CD4-positive, alpha-beta T cell (primary cell): ENCODE measurements at regions not wholly inside any gene's neighbourhood (a gene's known extent, or its start where the extent isn't known, plus 50 kb on each side); places are given as distances from the start of the nearest gene placed in this dataset.

Experiments used
- ATAC-seq: fragments of 200-7000 bp; cut with Tn5 transposase; one replicate; pipeline ENCODE4 v1.10.0; 2022; ENCODE audit warnings: mild to moderate bottlenecking; ENCODE audit not compliant: poor library complexity
- CTCF ChIA-PET: fragments of 350-600 bp; sonication (Branson Sonifier 250); formaldehyde crosslinking; loops from one replicate; lab custom pipeline; 2021; ENCODE audit warnings: antibody characterized with exemption, inconsistent platforms; lab: Charles Lee
- POLR2A ChIA-PET: fragments of 350-600 bp; sonication (Branson Sonifier 250); formaldehyde crosslinking; loops from one replicate; lab custom pipeline; 2021; ENCODE audit warnings: antibody characterized with exemption, inconsistent platforms; lab: Charles Lee
- DNase-seq, 14 experiments: peaks; one replicate each; pipeline ENCODE4 v3.0.0-alpha.2; 2013 to 2020; ENCODE audit warnings: mixed read lengths in 2 of 14
- H3K27ac ChIP-seq, 2 donors: one replicate each; pipeline versions ENCODE4 v1.5.1 to v1.7.0; 2013; ENCODE audit warnings: low read length in 2 of 2, low read depth in 1 of 2, mild to moderate bottlenecking in 1 of 2
- H3K27me3 ChIP-seq, 2 experiments: 1 replicate in 1 of 2; 2 replicates in 1 of 2; pipeline versions ENCODE4 v1.6.1 to v1.7.0; 2013; ENCODE audit warnings: low read length in 2 of 2, control low read depth in 1 of 2, mild to moderate bottlenecking in 1 of 2, moderate library complexity in 1 of 2; ENCODE audit not compliant: insufficient read depth in 2 of 2, control insufficient read depth in 1 of 2
- H3K36me3 ChIP-seq: one replicate; pipeline ENCODE4 v1.6.1; 2013; ENCODE audit warnings: low read length, control low read depth; ENCODE audit not compliant: insufficient read depth
- H3K4me1 ChIP-seq: one replicate; pipeline ENCODE4 v1.6.1; 2013; ENCODE audit warnings: low read length, control low read depth; ENCODE audit not compliant: insufficient read depth
- H3K4me3 ChIP-seq: one replicate; pipeline ENCODE4 v1.5.1; 2013; ENCODE audit warnings: mild to moderate bottlenecking, low read length, moderate library complexity
- H3K9me3 ChIP-seq, 2 experiments: 1 replicate in 1 of 2; 2 replicates in 1 of 2; pipeline versions ENCODE4 v1.6.1 to v1.7.0; 2013; ENCODE audit warnings: low read length in 2 of 2, mild to moderate bottlenecking in 2 of 2, control low read depth in 1 of 2, moderate library complexity in 1 of 2; ENCODE audit not compliant: control insufficient read depth in 1 of 2, insufficient read depth in 1 of 2
- H3K27ac Mint-ChIP-seq: one replicate; pipeline ENCODE4 v1.8.0; 2020; ENCODE audit warnings: mixed read lengths
- H3K27me3 Mint-ChIP-seq: one replicate; pipeline ENCODE4 v1.8.0; 2021; ENCODE audit warnings: mixed read lengths
- H3K36me3 Mint-ChIP-seq: one replicate; pipeline ENCODE4 v1.8.0; 2021; ENCODE audit warnings: low read depth, mixed read lengths
- H3K4me1 Mint-ChIP-seq: one replicate; pipeline ENCODE4 v1.8.0; 2021; ENCODE audit warnings: low read depth, mixed read lengths
- H3K4me3 Mint-ChIP-seq: one replicate; pipeline ENCODE4 v1.8.0; 2020; ENCODE audit warnings: mild to moderate bottlenecking, mixed read lengths
- H3K9me3 Mint-ChIP-seq: one replicate; pipeline ENCODE4 v1.8.0; 2020; ENCODE audit warnings: mixed read lengths
- CTCF ChIP-seq: fragments of 200-600 bp; IDR thresholded peaks from one replicate; pipeline ENCODE4 v1.8.0; 2022; ENCODE audit warnings: antibody characterized with exemption, mild to moderate bottlenecking
- intact Hi-C, 2 experiments: fragments of 100-400 bp; cut with DNase I in 1 of 2; cut with micrococcal nuclease in 1 of 2; formaldehyde crosslinking; loops; one replicate each; pipeline versions ENCODE4 v1.15.1 to v1.9.0; 2023 to 2025; cut with DNase I, micrococcal nuclease

GRCh38 chr2:155218945-155219344 is 520.5 kb downstream of the KCNJ3 start:
- no peaks in the 10 kb centered on the region for H3K36me3 Mint-ChIP-seq
- Histone ChIP-seq H3K4me3 (no peak overlapping the region), H3K36me3 (no peaks in the 10 kb centered on the region), H3K27me3 (no peaks in the 10 kb centered on the region), H3K9me3 (no peaks in the 10 kb centered on the region), H3K27ac (no peak overlapping the region), H3K4me1 (no peaks in the 10 kb centered on the region)
- intact Hi-C loops = no loop called here
- no peaks in the 10 kb centered on the region for H3K27me3 Mint-ChIP-seq
- no peak overlapping the region for H3K4me3 Mint-ChIP-seq
- CTCF ChIA-PET = no interaction called here
- no peak for ATAC-seq
- TF ChIP-seq CTCF = no peak
- no peak overlapping the region for H3K27ac Mint-ChIP-seq
- DNase-seq = no peak
- POLR2A ChIA-PET = no interaction called here
- no peaks in the 10 kb centered on the region for H3K4me1 Mint-ChIP-seq
- no peaks in the 10 kb centered on the region for H3K9me3 Mint-ChIP-seq

- no peaks in the 10 kb centered on the region for H3K9me3 Mint-ChIP-seq
- H3K27ac Mint-ChIP-seq = no peak overlapping the region
- no peak overlapping the region for H3K4me3 Mint-ChIP-seq
- no peak overlapping the region for H3K27ac ChIP-seq
- no peak overlapping the region for H3K4me3 ChIP-seq
- CTCF ChIA-PET = no interaction called here
- H3K36me3 Mint-ChIP-seq = no peaks in the 10 kb centered on the region
- H3K36me3 ChIP-seq = no peaks in the 10 kb centered on the region
- H3K4me1 Mint-ChIP-seq = no peaks in the 10 kb centered on the region
- TF ChIP-seq CTCF = no peak
- no peaks in the 10 kb centered on the region for H3K27me3 Mint-ChIP-seq
- POLR2A ChIA-PET = no interaction called here
- H3K9me3 ChIP-seq = no peaks in the 10 kb centered on the region
- no peak for ATAC-seq
- no peaks in the 10 kb centered on the region for H3K4me1 ChIP-seq
- H3K27me3 ChIP-seq = no peaks in the 10 kb centered on the region
- DNase-seq = no peak
- intact Hi-C loops = no loop called here
Measured at GRCh38 chr2:155218292-155218924, 519.9 kb downstream of the KCNJ3 start.

GRCh38 chr2:155215037-155215707 is 516.7 kb downstream of the KCNJ3 start:
- H3K27ac Mint-ChIP-seq = no peak overlapping the region

More at GRCh38 chr2:155215037-155215707, 516.7 kb downstream of the KCNJ3 start:
- Histone ChIP-seq H3K36me3 (no peaks in the 10 kb centered on the region), H3K9me3 (no peaks in the 10 kb centered on the region), H3K27ac (no peak overlapping the region), H3K4me1 (no peaks in the 10 kb centered on the region), H3K27me3 (no peaks in the 10 kb centered on the region), H3K4me3 (no peak overlapping the region)
- Mint-ChIP-seq H3K4me3 (no peak overlapping the region), H3K27me3 (no peaks in the 10 kb centered on the region), H3K4me1 (no peaks in the 10 kb centered on the region), H3K36me3 (no peaks in the 10 kb centered on the region), H3K9me3 (no peaks in the 10 kb centered on the region)
- DNase-seq (no peak), ATAC-seq (no peak)
- intact Hi-C loops = no loop called here
- TF ChIP-seq CTCF = no peak
- POLR2A ChIA-PET = no interaction called here
- CTCF ChIA-PET = no interaction called here
